22Rv1 (cell line): ENCODE measurements at regions not wholly inside any gene's neighbourhood (a gene's known extent, or its start where the extent isn't known, plus 50 kb on each side); places are given as distances from the start of the nearest gene placed in this dataset.

ENCODE experiments used
- CTCF ChIP-seq: fragments of 450-650 bp; IDR thresholded peaks from 2 replicates; pipeline ENCODE4 v1.5.1; 2017; ENCODE audit warnings: mild to moderate bottlenecking
- ZFX ChIP-seq: fragments of 450-650 bp; IDR thresholded peaks from 2 replicates; pipeline ENCODE4 v1.6.1; 2017; ENCODE audit warnings: antibody characterized with exemption, borderline replicate concordance

GRCh38 chr11:131203040-131203439 is 167.4 kb upstream of the NTM start:
- TF ChIP-seq CTCF = no peak
- TF ChIP-seq ZFX = no peak
